Loucy (cell line): ENCODE measurements at regions not wholly inside any gene's neighbourhood (a gene's known extent, or its start where the extent isn't known, plus 50 kb on each side); places are given as distances from the start of the nearest gene placed in this dataset.

ENCODE experiments used
- H2AFZ ChIP-seq: fragments of 200-600 bp; sonication (generic); 2 replicates; pipeline ENCODE4 v1.6.0; 2016; ENCODE audit warnings: antibody characterized with exemption, mild to moderate bottlenecking, low read length, moderate library complexity
- H3F3A ChIP-seq: fragments of 200-600 bp; 2 replicates; pipeline ENCODE4 v1.6.0; 2016; ENCODE audit warnings: antibody characterized with exemption, low read depth, mild to moderate bottlenecking
- H3K27me3 ChIP-seq: fragments of 200-600 bp; sonication (generic); 2 replicates; pipeline ENCODE4 v1.6.1; 2014; ENCODE audit warnings: low read length, mild to moderate bottlenecking; ENCODE audit not compliant: insufficient read depth, poor library complexity, severe bottlenecking
- H3K36me3 ChIP-seq: fragments of 200-600 bp; sonication (generic); 2 replicates; pipeline ENCODE4 v1.6.1; 2016; ENCODE audit warnings: low read length; ENCODE audit not compliant: insufficient read depth
- H3K4me1 ChIP-seq: fragments of 200-600 bp; sonication (generic); 2 replicates; pipeline ENCODE4 v1.5.1; 2014; ENCODE audit warnings: low read length, mild to moderate bottlenecking; ENCODE audit not compliant: insufficient read depth, poor library complexity, severe bottlenecking
- H3K4me2 ChIP-seq: fragments of 200-600 bp; sonication (generic); 2 replicates; pipeline ENCODE4 v1.6.0; 2014; ENCODE audit warnings: antibody characterized with exemption, low read length, low read depth, mild to moderate bottlenecking; ENCODE audit not compliant: poor library complexity, severe bottlenecking
- H3K4me3 ChIP-seq: fragments of 200-600 bp; sonication (generic); 2 replicates; pipeline ENCODE4 v1.5.1; 2014; ENCODE audit warnings: low read length, mild to moderate bottlenecking, mixed read lengths; ENCODE audit not compliant: poor library complexity, severe bottlenecking
- H3K79me2 ChIP-seq: fragments of 200-600 bp; sonication (generic); 2 replicates; pipeline ENCODE4 v1.6.1; 2014; ENCODE audit warnings: low read length; ENCODE audit not compliant: insufficient read depth
- H3K9ac ChIP-seq: fragments of 200-600 bp; sonication (generic); 2 replicates; pipeline ENCODE4 v1.6.0; 2014; ENCODE audit warnings: mild to moderate bottlenecking, low read depth, low read length, moderate library complexity; ENCODE audit not compliant: poor library complexity, severe bottlenecking
- H3K9me2 ChIP-seq: fragments of 200-600 bp; sonication (generic); replicated peaks from 2 replicates; pipeline ENCODE4 v1.6.1; 2016; ENCODE audit warnings: low read depth, low read length, mixed read lengths
- H3K9me3 ChIP-seq: fragments of 200-600 bp; sonication (generic); 2 replicates; pipeline ENCODE4 v1.6.1; 2014; ENCODE audit warnings: mild to moderate bottlenecking, antibody characterized with exemption, low read length, low read depth; ENCODE audit not compliant: insufficient read depth
- H4K20me1 ChIP-seq: fragments of 200-600 bp; sonication (generic); 2 replicates; pipeline ENCODE4 v1.6.0; 2014; ENCODE audit warnings: antibody characterized with exemption, low read length, mild to moderate bottlenecking; ENCODE audit not compliant: insufficient read depth, poor library complexity, severe bottlenecking
- EZH2phosphoT487 ChIP-seq: fragments of 200-600 bp; IDR thresholded peaks from 2 replicates; pipeline ENCODE4 v1.6.1; 2018; ENCODE audit warnings: antibody characterized with exemption, mild to moderate bottlenecking, moderate library complexity, borderline replicate concordance
- TF ChIP-seq, protein P1 (sequence below): fragments of 200-600 bp; sonication (generic); conservative IDR thresholded peaks from 2 replicates; pipeline ENCODE4 v1.5.1; 2014; ENCODE audit warnings: mild to moderate bottlenecking, antibody characterized with exemption, low read length

DNA sequence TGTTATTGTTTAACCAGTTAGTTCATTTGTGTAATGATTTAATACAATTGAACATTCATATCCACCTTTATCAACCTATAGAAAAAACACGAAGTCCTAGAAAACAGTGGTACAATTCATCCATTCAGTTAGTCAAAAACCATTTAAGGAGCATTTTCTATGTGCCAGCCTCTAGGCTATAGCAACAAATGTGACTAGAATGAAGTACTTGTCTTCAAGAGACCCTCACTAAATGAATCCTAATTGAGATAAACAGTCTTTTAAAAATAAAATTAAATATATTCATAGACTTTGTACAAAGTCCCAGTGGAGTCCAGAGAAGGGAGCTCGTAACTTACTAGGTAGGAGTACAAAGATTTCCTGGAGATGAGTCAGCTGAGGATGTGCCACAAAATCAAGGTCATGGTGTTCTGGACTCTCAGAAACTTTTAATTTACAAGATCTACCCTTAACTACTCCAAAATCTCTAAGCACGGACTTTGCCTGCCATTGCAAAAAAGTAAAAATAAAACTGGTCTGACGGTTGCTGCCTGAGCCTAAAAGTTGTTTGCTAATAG is 430.7 kb upstream of the DCN start:
- Histone ChIP-seq H3K4me1 (no peaks in the 10 kb centered on the region), H3K4me2 (no peak overlapping the region), H3K9ac (no peak overlapping the region), H4K20me1 (no peaks in the 10 kb centered on the region), H3K79me2 (no peaks in the 10 kb centered on the region), H3K27me3 (no peaks in the 10 kb centered on the region), H3F3A (no peaks in the 10 kb centered on the region), H3K9me2 (no peaks in the 10 kb centered on the region), H3K4me3 (no peak overlapping the region), H2AFZ (no peak overlapping the region), H3K9me3 (no peaks in the 10 kb centered on the region), H3K36me3 (no peaks in the 10 kb centered on the region)
- TF ChIP-seq, protein P1, sequence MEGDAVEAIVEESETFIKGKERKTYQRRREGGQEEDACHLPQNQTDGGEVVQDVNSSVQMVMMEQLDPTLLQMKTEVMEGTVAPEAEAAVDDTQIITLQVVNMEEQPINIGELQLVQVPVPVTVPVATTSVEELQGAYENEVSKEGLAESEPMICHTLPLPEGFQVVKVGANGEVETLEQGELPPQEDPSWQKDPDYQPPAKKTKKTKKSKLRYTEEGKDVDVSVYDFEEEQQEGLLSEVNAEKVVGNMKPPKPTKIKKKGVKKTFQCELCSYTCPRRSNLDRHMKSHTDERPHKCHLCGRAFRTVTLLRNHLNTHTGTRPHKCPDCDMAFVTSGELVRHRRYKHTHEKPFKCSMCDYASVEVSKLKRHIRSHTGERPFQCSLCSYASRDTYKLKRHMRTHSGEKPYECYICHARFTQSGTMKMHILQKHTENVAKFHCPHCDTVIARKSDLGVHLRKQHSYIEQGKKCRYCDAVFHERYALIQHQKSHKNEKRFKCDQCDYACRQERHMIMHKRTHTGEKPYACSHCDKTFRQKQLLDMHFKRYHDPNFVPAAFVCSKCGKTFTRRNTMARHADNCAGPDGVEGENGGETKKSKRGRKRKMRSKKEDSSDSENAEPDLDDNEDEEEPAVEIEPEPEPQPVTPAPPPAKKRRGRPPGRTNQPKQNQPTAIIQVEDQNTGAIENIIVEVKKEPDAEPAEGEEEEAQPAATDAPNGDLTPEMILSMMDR, result no peak

DNA sequence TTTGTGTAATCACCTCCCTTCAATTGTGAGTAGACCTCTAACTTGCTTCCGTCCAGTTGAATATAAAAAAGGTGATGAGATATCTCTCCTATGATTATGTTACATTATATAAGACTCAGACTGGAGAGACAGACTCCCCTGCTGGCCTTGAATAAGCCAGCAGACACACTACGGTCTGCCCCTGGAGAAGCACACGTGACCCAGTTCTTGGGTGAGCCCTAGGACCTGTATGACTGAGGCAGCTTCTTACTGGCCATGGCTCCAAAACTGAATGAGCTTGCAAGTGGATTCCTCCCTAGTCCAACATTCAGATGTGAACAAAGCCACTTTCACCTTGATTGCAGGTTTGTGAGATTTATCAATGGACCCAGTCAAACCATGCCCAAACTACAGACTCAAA is 427.9 kb upstream of the DCN start:
- no peak for TF ChIP-seq EZH2phosphoT487
- TF ChIP-seq, protein P1, result no peak
- H3K4me3 ChIP-seq, result no peak overlapping the region
- H3K27me3 ChIP-seq, result no peaks in the 10 kb centered on the region
- no peaks in the 10 kb centered on the region for H4K20me1 ChIP-seq
- no peaks in the 10 kb centered on the region for H3K36me3 ChIP-seq
- no peaks in the 10 kb centered on the region for H3K4me1 ChIP-seq
- H3K9ac ChIP-seq, result no peak overlapping the region
- H3K4me2 ChIP-seq, result no peak overlapping the region
- no peaks in the 10 kb centered on the region for H3K79me2 ChIP-seq
- H2AFZ ChIP-seq, result no peak overlapping the region
- no peaks in the 10 kb centered on the region for H3K9me2 ChIP-seq
- no peaks in the 10 kb centered on the region for H3K9me3 ChIP-seq
- H3F3A ChIP-seq, result no peaks in the 10 kb centered on the region

DNA sequence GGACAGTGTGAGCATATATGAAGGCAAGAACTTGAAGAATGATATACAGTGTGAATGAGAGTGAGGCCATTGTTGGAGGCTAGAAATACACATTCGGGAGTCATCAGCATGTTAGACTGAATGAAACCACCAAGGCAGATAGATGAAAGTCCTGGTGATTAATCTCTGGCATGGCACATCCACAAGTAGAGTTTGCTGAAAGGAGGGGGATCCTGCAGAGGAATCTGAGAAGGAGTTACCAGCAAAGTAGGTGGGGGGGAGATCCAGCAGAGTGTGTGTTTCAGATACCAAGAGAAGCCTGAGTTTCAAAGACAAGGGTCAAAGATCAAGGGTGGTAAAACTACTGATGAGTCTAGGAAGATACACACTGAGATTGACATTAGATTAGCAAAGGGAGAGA is 426.7 kb upstream of the DCN start:
- H3K79me2 ChIP-seq, result no peaks in the 10 kb centered on the region
- no peaks in the 10 kb centered on the region for H3K27me3 ChIP-seq
- H3K4me1 ChIP-seq, result no peaks in the 10 kb centered on the region
- H3K4me3 ChIP-seq, result no peak overlapping the region
- H3K4me2 ChIP-seq, result no peak overlapping the region
- no peak overlapping the region for H2AFZ ChIP-seq
- no peaks in the 10 kb centered on the region for H3F3A ChIP-seq
- TF ChIP-seq EZH2phosphoT487, result no peak
- TF ChIP-seq, protein P1, result no peak
- H3K36me3 ChIP-seq, result no peaks in the 10 kb centered on the region
- H3K9me2 ChIP-seq, result no peaks in the 10 kb centered on the region
- H3K9me3 ChIP-seq, result no peaks in the 10 kb centered on the region
- no peaks in the 10 kb centered on the region for H4K20me1 ChIP-seq
- H3K9ac ChIP-seq, result no peak overlapping the region
